Hematopoietic multipotent progenitor cell treated with erythropoietin and hydrocortisone succinate and interleukin-3 and kit ligand, for 4 days (in vitro differentiated cells): ENCODE measurements at regions not wholly inside any gene's neighbourhood (a gene's known extent, or its start where the extent isn't known, plus 50 kb on each side); places are given as distances from the start of the nearest gene placed in this dataset.

Experiments
- DNase-seq: peaks from one replicate; pipeline ENCODE4 v3.0.0-alpha.2; 2015

DNA sequence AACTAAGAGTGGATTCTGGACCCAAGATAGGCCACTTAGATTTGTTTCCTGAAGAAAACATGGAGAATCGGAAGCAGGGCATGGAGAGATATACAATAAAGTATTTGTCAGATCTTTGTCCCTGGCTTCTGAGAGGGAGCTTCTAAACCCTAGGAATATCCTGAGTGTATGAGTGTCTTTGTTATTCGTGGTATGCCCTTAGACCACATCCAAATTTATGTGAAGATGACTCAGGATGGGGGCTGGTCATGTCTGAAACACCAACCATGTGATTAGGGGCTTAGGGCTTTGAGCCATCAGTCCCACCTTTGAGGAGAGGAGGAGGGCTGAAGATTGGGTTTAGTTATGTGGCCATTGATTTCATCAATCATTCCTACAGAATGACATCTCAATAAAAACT is 69.7 kb upstream of the PLPP4 start:
- DNase-seq = no peak

DNA sequence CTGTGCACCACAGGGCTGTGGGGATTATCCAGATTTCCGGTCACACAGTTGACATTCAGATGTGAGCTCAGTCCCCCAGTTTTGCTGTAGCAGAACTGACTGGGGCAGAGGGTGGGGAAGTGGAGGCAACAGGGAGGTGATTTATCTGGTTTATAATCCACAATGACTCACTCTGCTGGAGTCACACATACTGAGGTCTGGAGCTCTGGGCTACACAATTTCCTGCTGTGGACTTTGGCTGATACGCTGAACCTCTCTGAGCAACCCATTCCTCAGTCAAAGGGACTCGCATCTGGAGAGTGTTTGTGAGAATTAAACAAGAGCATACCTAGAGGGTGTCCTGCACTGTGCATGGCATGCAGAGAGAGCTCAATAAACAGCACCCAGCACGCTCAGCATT is 64.8 kb upstream of the PLPP4 start:
- no peak for DNase-seq

DNA sequence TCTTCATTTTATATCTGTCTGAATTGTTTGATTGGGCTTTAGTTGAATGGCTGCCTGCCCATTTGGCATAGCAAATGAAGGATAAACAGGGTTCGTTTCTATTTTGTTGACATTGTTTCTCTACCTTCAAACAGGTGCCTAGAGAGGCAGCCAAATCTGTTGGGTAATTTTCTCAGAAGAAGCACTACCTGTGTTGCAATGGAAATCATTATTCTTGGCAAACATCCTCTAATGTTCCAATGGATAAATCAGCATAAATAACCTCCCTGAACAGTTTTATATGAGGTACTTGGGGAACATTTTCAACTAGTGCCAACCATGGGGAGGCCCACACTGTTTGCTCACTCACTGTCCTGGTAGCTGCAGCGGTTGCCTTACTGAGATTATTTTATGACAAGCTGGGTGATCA is 64.4 kb upstream of the PLPP4 start:
- DNase-seq = no peak

DNA sequence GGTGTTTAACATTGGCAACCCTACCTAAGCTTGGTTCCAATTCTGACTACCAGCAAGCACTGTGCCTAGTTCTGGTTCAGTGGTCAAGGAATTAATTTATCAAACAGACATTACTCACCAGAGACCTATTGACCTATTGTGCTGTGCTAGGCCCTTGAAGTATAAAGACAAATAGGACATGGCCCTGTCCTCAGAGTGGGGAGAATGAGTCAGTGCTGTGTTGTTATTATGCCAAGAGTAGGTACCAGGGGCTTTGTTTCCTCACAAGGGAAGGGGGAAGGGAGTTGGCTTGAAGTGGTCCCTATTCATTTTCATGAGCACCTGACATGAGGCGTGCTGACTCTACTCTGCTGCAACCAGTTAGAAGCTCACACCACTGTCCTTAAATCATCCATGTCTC is 62.6 kb upstream of the PLPP4 start:
- no peak for DNase-seq

DNA sequence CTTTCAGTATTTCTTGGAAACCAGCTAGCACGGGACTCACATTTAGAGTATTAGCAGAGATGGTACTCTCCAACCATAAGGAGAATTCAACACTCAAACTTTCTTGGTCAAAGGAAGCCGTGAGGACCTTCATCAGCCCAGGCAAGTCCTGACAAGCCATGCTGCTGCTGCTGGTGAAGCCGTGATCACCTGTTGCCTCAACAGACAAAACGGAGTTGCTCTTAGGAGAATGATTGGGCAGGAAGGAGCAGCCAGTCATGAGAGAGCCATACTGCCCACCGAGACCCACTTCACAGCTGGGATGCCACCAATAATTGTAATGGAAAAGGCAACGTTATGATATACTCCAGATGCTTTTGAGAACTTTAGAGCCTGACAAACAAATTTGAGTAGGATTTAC is 60.8 kb upstream of the PLPP4 start:
- DNase-seq = no peak

DNA sequence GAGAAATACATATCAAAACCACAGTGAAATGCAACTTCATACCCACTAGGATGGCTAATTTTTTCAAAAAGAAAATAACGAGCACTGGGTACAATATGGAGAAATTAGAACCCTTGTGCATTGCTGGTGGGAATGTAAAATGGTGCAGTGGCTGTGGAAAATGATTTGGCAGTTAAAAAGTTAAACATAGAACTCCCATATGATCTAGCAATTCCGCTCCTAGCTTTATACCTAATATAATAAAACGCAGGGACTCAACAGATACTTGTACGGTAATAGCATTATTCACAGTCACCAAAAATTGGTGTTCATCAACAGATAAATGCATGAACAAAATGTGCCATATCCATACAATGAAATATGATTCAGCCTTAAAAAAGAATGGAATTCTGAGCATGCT is 58.8 kb upstream of the PLPP4 start:
- no peak for DNase-seq

DNA sequence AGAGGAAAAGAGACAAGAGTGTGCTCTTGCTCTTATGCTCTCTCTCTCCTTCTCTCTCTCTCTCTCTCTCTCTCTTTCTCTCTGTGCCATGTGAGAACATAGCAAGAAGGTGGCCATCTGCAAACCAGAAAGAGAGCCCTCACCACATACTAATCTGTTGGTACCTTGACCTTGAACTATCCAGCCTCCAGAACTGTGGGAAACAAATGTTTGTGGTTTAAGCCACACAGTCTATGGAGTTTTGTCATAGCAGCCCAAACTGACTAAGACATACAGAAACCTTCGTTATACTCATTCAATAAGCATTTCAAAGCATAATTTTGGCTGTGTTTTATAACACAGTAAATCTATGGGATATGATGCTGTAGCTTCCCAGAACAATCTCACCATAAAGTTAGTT is 56.4 kb upstream of the PLPP4 start:
- DNase-seq = no peak

DNA sequence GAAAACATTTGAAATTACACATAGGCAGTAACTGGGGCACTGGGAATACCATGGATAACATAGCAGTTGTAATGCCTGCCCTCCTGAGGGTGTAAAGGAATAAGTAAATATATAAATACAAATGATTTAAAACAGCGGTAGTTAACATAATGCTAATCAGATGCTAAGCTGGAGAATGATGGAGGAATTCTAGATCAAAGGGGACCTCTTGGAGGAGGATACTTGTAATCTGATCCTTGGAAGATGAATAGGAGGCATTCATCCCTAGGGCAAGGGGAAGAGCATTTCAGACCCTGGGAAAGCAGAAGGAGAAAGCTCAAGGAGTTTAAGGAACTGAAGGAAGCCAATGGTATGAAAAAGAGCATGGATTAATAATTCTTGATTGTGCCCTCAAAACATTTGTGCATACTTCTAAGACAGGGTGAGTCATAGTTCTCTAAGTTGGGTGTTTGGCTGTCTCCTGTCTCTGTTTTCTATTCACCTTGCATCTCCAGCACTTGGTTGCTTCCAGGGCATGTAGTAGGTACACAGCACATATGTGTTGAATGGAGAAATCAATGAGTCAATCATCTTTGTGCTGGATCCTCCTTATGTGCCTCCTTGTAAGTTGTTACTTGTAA is 54.8 kb upstream of the PLPP4 start:
- DNase-seq = no peak

DNA sequence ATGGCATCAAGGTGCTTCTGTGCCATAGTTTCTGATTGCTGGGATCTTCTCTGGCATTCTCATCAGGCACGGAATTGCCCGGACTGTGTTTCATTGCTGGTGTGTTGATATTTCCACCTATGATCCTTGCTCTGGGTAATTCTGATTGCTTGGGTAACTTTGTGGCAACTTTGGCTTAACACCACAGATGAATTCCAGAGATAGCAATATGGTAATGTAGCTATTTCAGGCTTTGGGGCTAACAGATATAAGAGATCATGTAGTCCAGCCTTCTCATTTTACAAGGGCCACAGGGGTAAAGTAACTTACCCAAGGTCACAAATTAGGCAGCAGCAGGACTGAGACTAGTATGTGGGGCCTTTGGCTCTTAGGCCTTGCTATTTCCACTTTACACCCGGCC is 53.9 kb upstream of the PLPP4 start:
- DNase-seq = no peak

DNA sequence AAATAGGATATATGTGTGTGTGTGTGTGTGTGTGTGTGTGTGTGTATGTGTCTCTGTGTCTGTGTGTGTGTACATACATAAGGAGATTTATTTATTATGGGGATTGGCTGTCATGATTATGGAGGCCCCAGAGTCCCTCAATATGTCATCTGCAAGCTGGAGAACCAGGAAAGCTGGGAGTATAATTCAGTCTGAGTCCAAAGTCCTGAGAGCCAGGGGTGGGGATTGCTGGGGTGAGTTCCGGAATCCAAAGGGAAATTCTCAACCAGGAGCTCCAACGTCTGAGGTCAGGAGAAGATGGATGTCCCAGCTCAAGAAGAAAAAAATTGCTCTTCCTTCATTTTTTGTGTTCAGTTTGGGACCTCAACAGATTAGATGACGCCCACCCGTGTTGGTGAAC is 50.7 kb upstream of the PLPP4 start:
- no peak for DNase-seq
